EH (cell line): ENCODE measurements at regions not wholly inside any gene's neighbourhood (a gene's known extent, or its start where the extent isn't known, plus 50 kb on each side); places are given as distances from the start of the nearest gene placed in this dataset.
"Not testable (repeated sequence)": the region's sequence is repeated elsewhere in the genome, so short reads cannot be mapped to it uniquely, and the experiment has no call there.

Experiments
- DNase-seq: peaks from one replicate; pipeline ENCODE4 v3.0.0-alpha.2; 2015; ENCODE audit warnings: low read depth

GRCh38 chr5:90056911-90057705 is 352.4 kb downstream of the CETN3 start:
- DNase-seq: peak; percentile 5

- peak; percentile 39 for DNase-seq
Measured at GRCh38 chr5:90055831-90056328, 353.7 kb downstream of the CETN3 start.

- DNase-seq: no peak
Measured at GRCh38 chr5:90054612-90055011, 354.9 kb downstream of the CETN3 start.

GRCh38 chr5:90051756-90052155 is 357.8 kb downstream of the CETN3 start:
- no peak for DNase-seq

GRCh38 chr5:90050103-90050502 is 359.5 kb downstream of the CETN3 start:
- DNase-seq: no peak

- no peak for DNase-seq
Measured at GRCh38 chr5:90047113-90047512, 362.4 kb downstream of the CETN3 start.

GRCh38 chr5:90040082-90040481 is 369.5 kb downstream of the CETN3 start:
- not testable (repeated sequence) for DNase-seq

- no peak for DNase-seq
Measured at GRCh38 chr5:90037646-90038045, 371.9 kb downstream of the CETN3 start.

- no peak for DNase-seq
Measured at GRCh38 chr5:90022711-90023053, 386.9 kb downstream of the CETN3 start.

- no peak for DNase-seq
Measured at GRCh38 chr5:90022002-90022710, 387.4 kb downstream of the CETN3 start.

- peak; percentile 57 for DNase-seq
Measured at GRCh38 chr5:90020575-90021538, 388.7 kb downstream of the CETN3 start.

GRCh38 chr5:90017239-90017638 is 392.3 kb downstream of the CETN3 start:
- DNase-seq: no peak

GRCh38 chr5:90015584-90016018 is 394.0 kb downstream of the CETN3 start:
- peak; percentile 0 for DNase-seq

GRCh38 chr5:90014420-90014819 is 395.1 kb downstream of the CETN3 start:
- DNase-seq: no peak

GRCh38 chr5:90000351-90000750 is 409.2 kb downstream of the CETN3 start:
- no peak for DNase-seq

- DNase-seq: no peak
Measured at GRCh38 chr5:89998519-89999305, 410.8 kb downstream of the CETN3 start.

- DNase-seq: no peak
Measured at GRCh38 chr5:89996890-89997289, 412.7 kb downstream of the CETN3 start.

- DNase-seq: no peak
Measured at GRCh38 chr5:89996335-89996734, 413.2 kb downstream of the CETN3 start.

GRCh38 chr5:89994266-89994665 is 415.3 kb downstream of the CETN3 start:
- DNase-seq: no peak

- DNase-seq: no peak
Measured at GRCh38 chr5:89992201-89992600, 417.4 kb downstream of the CETN3 start.

- no peak for DNase-seq
Measured at GRCh38 chr5:89991592-89991991, 418.0 kb downstream of the CETN3 start.
